ENCODE measurements at regions not wholly inside any gene's neighbourhood (a gene's known extent, or its start where the extent isn't known, plus 50 kb on each side); places are given as distances from the start of the nearest gene placed in this dataset.

- no peaks in the 10 kb centered on the region for H3K27me3 ChIP-seq (replicated peaks)
- DNase-seq, result no peak
- H3K4me3 ChIP-seq (ENCODE audit: low read depth, low read length), result no peak overlapping the region
- H3K36me3 ChIP-seq (replicated peaks), result no peaks in the 10 kb centered on the region
- in situ Hi-C loops (cut with HindIII; ENCODE audit: low pct_ligation_motif_present, low sequenced_read_pairs), result no loop called here
- no peak overlapping the region for H3K27ac ChIP-seq
- TF ChIP-seq, protein P1, sequence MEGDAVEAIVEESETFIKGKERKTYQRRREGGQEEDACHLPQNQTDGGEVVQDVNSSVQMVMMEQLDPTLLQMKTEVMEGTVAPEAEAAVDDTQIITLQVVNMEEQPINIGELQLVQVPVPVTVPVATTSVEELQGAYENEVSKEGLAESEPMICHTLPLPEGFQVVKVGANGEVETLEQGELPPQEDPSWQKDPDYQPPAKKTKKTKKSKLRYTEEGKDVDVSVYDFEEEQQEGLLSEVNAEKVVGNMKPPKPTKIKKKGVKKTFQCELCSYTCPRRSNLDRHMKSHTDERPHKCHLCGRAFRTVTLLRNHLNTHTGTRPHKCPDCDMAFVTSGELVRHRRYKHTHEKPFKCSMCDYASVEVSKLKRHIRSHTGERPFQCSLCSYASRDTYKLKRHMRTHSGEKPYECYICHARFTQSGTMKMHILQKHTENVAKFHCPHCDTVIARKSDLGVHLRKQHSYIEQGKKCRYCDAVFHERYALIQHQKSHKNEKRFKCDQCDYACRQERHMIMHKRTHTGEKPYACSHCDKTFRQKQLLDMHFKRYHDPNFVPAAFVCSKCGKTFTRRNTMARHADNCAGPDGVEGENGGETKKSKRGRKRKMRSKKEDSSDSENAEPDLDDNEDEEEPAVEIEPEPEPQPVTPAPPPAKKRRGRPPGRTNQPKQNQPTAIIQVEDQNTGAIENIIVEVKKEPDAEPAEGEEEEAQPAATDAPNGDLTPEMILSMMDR (IDR thresholded peaks at IDR 0.05; ENCODE audit: low read depth, low read length, missing control alignments), result no peak
These were observed 492.3 kb downstream of the DIPK2A start for GRCh38 chr3:144463911-144464310.

GRCh38 chr3:144466114-144466513 lies 494.5 kb downstream of the DIPK2A start:
- Histone ChIP-seq H3K27me3 (replicated peaks) (no peaks in the 10 kb centered on the region), H3K27ac (no peak overlapping the region), H3K36me3 (replicated peaks) (no peaks in the 10 kb centered on the region), H3K4me3 (ENCODE audit: low read depth, low read length) (no peak overlapping the region)
- TF ChIP-seq, protein P1 (IDR thresholded peaks at IDR 0.05; ENCODE audit: low read depth, low read length, missing control alignments), result no peak
- in situ Hi-C loops (cut with HindIII; ENCODE audit: low pct_ligation_motif_present, low sequenced_read_pairs), result no loop called here
- no peak for DNase-seq

GRCh38 chr3:144466540-144466939 lies 494.9 kb downstream of the DIPK2A start:
- TF ChIP-seq, protein P1 (IDR thresholded peaks at IDR 0.05; ENCODE audit: low read depth, low read length, missing control alignments), result no peak
- Histone ChIP-seq H3K27me3 (replicated peaks) (no peaks in the 10 kb centered on the region), H3K27ac (no peak overlapping the region), H3K4me3 (ENCODE audit: low read depth, low read length) (no peak overlapping the region), H3K36me3 (replicated peaks) (no peaks in the 10 kb centered on the region)
- in situ Hi-C loops (cut with HindIII; ENCODE audit: low pct_ligation_motif_present, low sequenced_read_pairs), result no loop called here
- DNase-seq, result no peak

- Histone ChIP-seq H3K36me3 (replicated peaks) (no peaks in the 10 kb centered on the region), H3K27ac (no peak overlapping the region), H3K4me3 (ENCODE audit: low read depth, low read length) (no peak overlapping the region), H3K27me3 (replicated peaks) (no peaks in the 10 kb centered on the region)
- DNase-seq, result no peak
- TF ChIP-seq, protein P1 (IDR thresholded peaks at IDR 0.05; ENCODE audit: low read depth, low read length, missing control alignments), result no peak
- in situ Hi-C loops (cut with HindIII; ENCODE audit: low pct_ligation_motif_present, low sequenced_read_pairs), result no loop called here
These were observed 499.0 kb downstream of the DIPK2A start for GRCh38 chr3:144470666-144471065.

- H3K36me3 ChIP-seq (replicated peaks), result no peaks in the 10 kb centered on the region
- H3K27me3 ChIP-seq (replicated peaks), result no peaks in the 10 kb centered on the region
- no peak overlapping the region for H3K27ac ChIP-seq
- TF ChIP-seq, protein P1 (IDR thresholded peaks at IDR 0.05; ENCODE audit: low read depth, low read length, missing control alignments), result no peak
- no peak for DNase-seq
- in situ Hi-C loops (cut with HindIII; ENCODE audit: low pct_ligation_motif_present, low sequenced_read_pairs), result no loop called here
- H3K4me3 ChIP-seq (ENCODE audit: low read depth, low read length), result no peak overlapping the region
These were observed 506.0 kb downstream of the DIPK2A start for GRCh38 chr3:144477593-144477992.

GRCh38 chr3:144480416-144480919 lies 508.8 kb downstream of the DIPK2A start:
- in situ Hi-C loops (cut with HindIII; ENCODE audit: low pct_ligation_motif_present, low sequenced_read_pairs), result no loop called here
- H3K4me3 ChIP-seq (ENCODE audit: low read depth, low read length), result no peak overlapping the region
- no peaks in the 10 kb centered on the region for H3K27me3 ChIP-seq (replicated peaks)
- H3K36me3 ChIP-seq (replicated peaks), result no peaks in the 10 kb centered on the region
- TF ChIP-seq, protein P1 (IDR thresholded peaks at IDR 0.05; ENCODE audit: low read depth, low read length, missing control alignments), result no peak
- DNase-seq, result no peak
- no peak overlapping the region for H3K27ac ChIP-seq
